ENCODE measurements at regions not wholly inside any gene's neighbourhood (a gene's known extent, or its start where the extent isn't known, plus 50 kb on each side); places are given as distances from the start of the nearest gene placed in this dataset.

- Histone ChIP-seq H3K27ac (replicated peaks) (no peak overlapping the region), H3K4me3 (replicated peaks; ENCODE audit: insufficient read depth, low read length) (no peak overlapping the region), H3K27me3 (ENCODE audit: insufficient read depth, poor library complexity, severe bottlenecking) (no peaks in the 10 kb centered on the region)
- DNase-seq (ENCODE audit: low read depth in 1 of 2, low spot score in 1 of 2) = no peak
- no peak for TF ChIP-seq SPI1 (IDR thresholded peaks at IDR 0.05; ENCODE audit: borderline replicate concordance, low read depth)
- no peak for TF ChIP-seq POLR2AphosphoS5 (IDR thresholded peaks at IDR 0.05; ENCODE audit: low read depth)
- no peak for TF ChIP-seq GABPA (IDR thresholded peaks at IDR 0.05; ENCODE audit: low read depth)
- TF ChIP-seq CTCF (IDR thresholded peaks at IDR 0.05; ENCODE audit: insufficient read depth, low read length) = no peak
- TF ChIP-seq REST (IDR thresholded peaks at IDR 0.05; ENCODE audit: insufficient replicate concordance, low read depth) = no peak
Observed at GRCh38 chr13:72473321-72473720, 254.1 kb downstream of the MZT1 start.

GRCh38 chr13:72469906-72470305 lies 257.5 kb downstream of the MZT1 start:
- TF ChIP-seq GABPA (IDR thresholded peaks at IDR 0.05; ENCODE audit: low read depth) = no peak
- TF ChIP-seq POLR2AphosphoS5 (IDR thresholded peaks at IDR 0.05; ENCODE audit: low read depth) = no peak
- no peak for TF ChIP-seq REST (IDR thresholded peaks at IDR 0.05; ENCODE audit: insufficient replicate concordance, low read depth)
- H3K27me3 ChIP-seq (ENCODE audit: insufficient read depth, poor library complexity, severe bottlenecking) = no peaks in the 10 kb centered on the region
- no peak overlapping the region for H3K4me3 ChIP-seq (replicated peaks; ENCODE audit: insufficient read depth, low read length)
- no peak for DNase-seq (ENCODE audit: low read depth in 1 of 2, low spot score in 1 of 2)
- H3K27ac ChIP-seq (replicated peaks) = no peak overlapping the region

GRCh38 chr13:72463561-72463960 lies 263.9 kb downstream of the MZT1 start:
- Histone ChIP-seq H3K4me3 (replicated peaks; ENCODE audit: insufficient read depth, low read length) (no peak overlapping the region), H3K27me3 (ENCODE audit: insufficient read depth, poor library complexity, severe bottlenecking) (peaks cover 3% of the 10 kb centered on the region), H3K27ac (replicated peaks) (no peak overlapping the region)
- TF ChIP-seq POLR2AphosphoS5 (IDR thresholded peaks at IDR 0.05; ENCODE audit: low read depth) = no peak
- no peak for TF ChIP-seq SPI1 (IDR thresholded peaks at IDR 0.05; ENCODE audit: borderline replicate concordance, low read depth)
- TF ChIP-seq REST (IDR thresholded peaks at IDR 0.05; ENCODE audit: insufficient replicate concordance, low read depth) = no peak
- TF ChIP-seq CTCF (IDR thresholded peaks at IDR 0.05; ENCODE audit: insufficient read depth, low read length) = no peak
- TF ChIP-seq GABPA (IDR thresholded peaks at IDR 0.05; ENCODE audit: low read depth) = no peak
- no peak for DNase-seq (ENCODE audit: low read depth in 1 of 2, low spot score in 1 of 2)

- H3K27ac ChIP-seq (replicated peaks) = no peak overlapping the region
- TF ChIP-seq POLR2AphosphoS5 (IDR thresholded peaks at IDR 0.05; ENCODE audit: low read depth) (no peak), SPI1 (IDR thresholded peaks at IDR 0.05; ENCODE audit: borderline replicate concordance, low read depth) (no peak), CTCF (IDR thresholded peaks at IDR 0.05; ENCODE audit: insufficient read depth, low read length) (no peak), REST (IDR thresholded peaks at IDR 0.05; ENCODE audit: insufficient replicate concordance, low read depth) (no peak), GABPA (IDR thresholded peaks at IDR 0.05; ENCODE audit: low read depth) (no peak)
- no peak for DNase-seq (ENCODE audit: low read depth in 1 of 2, low spot score in 1 of 2)
- peaks cover 3% of the 10 kb centered on the region for H3K27me3 ChIP-seq (ENCODE audit: insufficient read depth, poor library complexity, severe bottlenecking)
- no peak overlapping the region for H3K4me3 ChIP-seq (replicated peaks; ENCODE audit: insufficient read depth, low read length)
Observed at GRCh38 chr13:72462726-72463125, 264.7 kb downstream of the MZT1 start.
